Inferior parietal cortex (tissue), 1 donor: ENCODE measurements at regions not wholly inside any gene's neighbourhood (a gene's known extent, or its start where the extent isn't known, plus 50 kb on each side); places are given as distances from the start of the nearest gene placed in this dataset.
A peak's percentile ranks its signal among the peaks of the same experiment; 100 is the strongest.
"Not testable (repeated sequence)": the region's sequence is repeated elsewhere in the genome, so short reads cannot be mapped to it uniquely, and the experiment has no call there.

Experiments used
- DNase-seq: peaks from one replicate; pipeline ENCODE4 v3.0.0-alpha.2; 2016; ENCODE audit errors: extremely low spot score

DNA sequence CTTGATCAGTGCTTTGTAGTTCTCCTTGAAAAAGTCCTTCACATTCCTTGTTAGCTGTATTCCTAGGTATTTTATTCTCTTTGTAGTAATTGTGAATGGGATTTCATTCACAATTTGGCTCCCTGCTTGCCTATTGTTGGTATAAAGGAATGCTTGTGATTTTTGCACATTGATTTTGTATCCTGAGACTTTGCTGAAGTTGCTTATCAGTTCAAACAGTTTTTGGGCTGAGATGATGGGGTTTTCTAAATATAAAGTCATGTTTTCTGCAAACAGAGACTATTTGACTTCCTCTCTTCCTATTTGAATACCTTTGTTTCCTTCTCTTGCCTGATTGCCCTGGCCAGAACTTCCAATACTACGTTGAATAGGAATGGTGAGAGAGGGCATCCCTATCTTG is 462.5 kb upstream of the GCFC2 start:
- DNase-seq = not testable (repeated sequence)

DNA sequence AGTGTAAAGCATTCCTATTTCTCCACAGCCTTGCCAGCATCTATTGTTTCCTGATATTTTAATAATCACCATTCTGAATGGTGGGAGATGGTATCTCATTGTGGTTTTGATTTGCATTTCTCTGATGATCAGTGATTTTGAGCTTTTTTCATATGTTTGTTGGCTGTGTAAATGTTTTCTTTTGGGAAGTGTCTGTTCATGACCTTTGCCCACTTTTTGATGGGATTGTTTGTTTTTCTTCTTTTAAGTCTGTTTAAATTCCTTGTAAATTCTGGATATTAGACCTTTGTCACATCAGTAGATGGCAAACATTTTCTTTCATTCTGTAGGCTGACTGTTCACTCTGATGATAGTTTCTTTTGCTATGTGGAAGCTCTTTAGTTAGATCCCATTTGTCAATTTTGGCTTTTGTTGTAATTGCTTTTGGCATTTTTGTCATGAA is 461.5 kb upstream of the GCFC2 start:
- not testable (repeated sequence) for DNase-seq

DNA sequence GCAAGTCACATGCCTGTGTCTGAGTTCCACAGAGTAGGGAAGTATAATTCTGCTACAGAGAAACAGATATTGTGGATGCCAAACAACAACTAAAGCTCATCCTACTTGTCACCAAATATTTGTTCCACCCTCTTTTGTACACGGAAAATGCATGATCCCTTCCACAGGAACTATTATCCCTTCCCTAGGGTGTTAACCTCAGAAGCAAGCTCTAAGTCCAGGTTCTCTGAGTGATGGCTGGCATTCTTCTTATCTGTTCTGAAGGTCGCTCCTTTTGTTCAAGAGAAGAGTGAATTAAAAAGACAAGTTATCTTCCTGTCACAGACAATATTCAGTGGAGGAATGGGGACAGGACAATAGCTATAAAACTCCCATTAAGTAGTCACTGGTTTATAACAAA is 460.1 kb upstream of the GCFC2 start:
- no peak for DNase-seq

DNA sequence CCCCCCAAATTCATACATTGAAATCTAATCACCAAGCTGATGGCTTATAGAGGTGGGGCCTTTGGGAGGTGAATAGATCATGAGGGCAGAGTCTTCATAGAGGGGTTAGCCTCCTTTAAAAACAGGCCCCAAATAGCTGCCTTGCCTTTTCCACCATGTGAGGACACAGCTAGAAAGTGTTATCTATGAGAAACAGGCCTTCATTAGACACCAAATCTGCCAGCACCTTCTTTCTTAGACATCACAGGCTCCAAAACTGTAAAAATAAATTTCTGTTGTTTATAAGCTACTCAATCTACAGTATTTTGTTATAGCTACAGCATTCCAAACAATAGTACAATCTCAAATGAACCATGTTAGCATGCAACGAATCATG is 459.3 kb upstream of the GCFC2 start:
- no peak for DNase-seq

DNA sequence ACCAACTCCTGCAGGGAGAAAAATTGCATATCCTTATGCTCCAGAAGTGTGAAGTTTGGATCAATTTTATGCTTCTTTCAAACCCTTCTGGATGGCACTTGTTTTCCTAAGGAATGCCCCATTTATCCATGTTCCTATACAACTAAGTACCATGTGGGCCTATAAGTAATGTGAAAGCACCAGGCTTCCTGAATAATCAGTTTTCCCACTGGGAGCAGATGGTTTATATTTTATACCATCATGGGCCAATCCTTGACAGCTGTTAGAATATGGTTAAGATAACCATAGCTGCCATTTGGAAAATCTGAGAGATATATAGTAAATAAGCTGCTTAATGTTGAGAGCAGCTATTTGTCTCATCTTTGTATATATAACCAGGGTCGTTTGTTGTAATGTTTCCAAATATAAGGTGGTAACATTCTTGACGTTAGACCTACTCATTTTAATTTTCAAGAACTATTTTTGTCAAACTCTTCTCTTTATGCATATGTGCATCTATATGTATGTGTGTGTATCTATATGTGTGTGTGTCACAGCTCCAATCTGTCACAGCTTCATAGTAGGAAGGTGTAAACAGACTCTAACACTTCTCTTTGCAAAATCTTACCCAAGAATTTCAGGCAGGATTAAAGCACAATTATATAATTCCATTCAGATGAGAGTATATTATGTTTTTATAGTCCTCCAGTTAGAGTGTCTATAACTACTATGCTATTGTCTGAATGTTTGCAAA is 458.7 kb upstream of the GCFC2 start:
- peak; percentile 57 for DNase-seq

DNA sequence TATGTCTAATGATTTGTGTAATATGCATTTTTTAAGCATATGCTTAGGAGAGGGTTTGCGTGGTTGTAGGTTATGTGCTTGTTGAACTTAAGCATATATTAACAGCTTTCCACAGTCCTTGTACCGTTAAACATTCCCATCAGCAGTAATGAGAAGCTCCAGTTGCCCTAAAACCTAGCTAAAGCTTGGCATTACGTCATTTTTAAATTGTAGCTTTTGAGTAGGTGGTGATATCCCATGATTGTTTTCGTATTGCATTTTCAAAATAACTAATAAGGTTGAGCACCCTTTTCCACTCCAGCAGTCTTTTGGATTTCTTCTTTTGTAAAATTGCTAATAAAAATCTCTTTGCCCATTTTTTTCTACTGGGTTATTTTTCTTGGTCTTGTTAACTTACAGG is 453.1 kb upstream of the GCFC2 start:
- DNase-seq = no peak

DNA sequence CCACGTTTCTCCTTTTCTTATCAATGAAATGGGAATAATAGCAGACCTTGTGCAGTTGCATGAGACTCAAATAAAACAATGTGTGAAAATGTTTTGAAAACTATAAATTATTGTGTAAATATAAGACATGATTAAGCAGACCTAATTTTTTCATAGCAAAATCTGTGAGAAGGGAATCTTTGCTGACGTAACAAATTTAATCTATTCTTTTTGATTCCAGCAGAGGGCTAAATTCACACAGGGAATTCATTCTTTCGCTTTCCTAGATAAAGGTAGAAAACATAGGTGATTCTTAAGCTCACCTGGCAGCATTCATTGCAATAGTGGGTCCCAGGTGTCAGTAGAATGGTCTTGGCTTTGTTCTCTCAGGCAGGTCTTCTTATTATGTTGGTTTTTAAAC is 450.0 kb upstream of the GCFC2 start:
- DNase-seq = no peak

DNA sequence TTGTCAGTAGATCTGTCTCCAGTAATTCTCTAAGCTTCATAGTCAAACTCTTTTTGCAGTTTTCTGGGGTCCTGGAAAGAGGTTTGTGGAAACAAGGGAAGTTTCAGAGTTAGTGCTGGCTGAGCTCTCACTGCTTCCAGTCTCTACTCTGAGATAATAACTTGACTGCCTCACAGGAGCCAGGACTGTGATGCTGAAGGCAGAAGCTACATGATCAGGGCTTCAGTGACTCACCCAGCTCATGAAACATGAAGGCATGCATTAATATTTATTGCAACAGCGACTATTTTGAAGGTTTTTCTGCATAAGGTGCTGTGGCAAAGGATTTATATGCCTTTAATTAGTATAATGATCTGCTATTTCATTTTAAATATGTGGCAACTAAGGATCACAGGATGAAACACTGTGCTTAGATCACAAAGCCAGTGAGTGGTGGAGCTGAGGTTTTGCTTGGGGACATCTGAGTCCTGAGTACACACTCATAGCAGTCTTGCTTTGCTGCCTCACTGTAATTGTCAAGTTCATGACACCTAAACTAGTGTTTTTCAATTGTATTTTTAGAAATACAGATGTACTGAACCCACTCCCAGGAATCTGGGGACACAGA is 448.4 kb upstream of the GCFC2 start:
- no peak for DNase-seq

DNA sequence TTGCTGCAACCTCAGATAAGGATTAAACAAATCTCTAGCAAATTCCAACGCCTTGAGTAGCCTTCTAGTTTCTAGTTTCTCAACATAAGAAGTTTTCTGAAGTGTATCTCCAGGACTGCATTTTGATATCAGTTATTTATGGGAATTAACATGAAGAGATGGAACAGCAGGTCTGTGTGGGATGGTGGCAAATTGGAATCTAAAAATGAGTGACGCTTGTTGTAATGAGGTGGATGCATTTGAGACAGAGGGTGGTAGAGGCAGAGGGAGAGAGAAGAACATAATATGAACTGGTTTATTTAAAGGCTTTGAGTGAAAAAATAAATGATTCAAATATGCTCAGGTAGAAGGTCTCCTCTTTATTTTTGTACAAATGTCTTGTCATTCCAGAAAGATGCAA is 446.8 kb upstream of the GCFC2 start:
- DNase-seq = peak; percentile 54

DNA sequence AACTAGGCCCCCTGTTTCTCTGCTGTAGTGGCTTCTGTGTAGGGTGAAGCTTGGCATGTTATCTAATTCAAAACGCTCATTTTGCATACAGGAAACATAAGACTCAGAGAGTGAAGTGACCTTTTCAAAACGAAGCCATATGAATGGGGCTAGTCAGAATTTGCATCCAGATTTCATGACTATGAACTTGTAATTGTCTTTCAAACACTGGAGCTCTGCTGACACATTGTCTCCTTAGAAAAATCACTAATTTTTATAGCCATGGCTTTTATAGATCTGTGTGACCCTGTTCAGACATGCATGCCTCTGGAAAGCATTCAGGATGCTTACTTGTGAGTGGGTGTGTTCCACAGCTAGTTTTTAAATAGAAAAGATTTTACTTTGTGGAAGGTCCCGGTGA is 444.3 kb upstream of the GCFC2 start:
- no peak for DNase-seq

DNA sequence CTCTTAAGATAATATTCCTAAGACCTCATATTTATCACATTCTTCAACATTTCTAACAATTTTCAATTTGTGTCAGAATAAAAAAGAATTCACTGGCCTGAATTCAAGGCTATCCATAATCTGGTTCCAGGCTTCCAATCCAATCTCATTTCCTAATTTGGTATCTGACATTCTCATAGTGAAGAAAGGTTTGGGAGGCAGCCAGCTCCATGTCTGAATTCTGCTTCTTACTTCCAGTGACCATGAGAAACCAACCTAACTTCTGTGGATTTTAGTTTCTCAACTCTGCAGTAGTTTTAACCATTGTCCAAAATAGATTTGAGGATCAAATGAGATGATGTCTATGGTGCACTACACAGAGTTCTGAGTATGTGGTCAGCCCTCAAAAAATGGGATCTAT is 439.1 kb upstream of the GCFC2 start:
- no peak for DNase-seq

DNA sequence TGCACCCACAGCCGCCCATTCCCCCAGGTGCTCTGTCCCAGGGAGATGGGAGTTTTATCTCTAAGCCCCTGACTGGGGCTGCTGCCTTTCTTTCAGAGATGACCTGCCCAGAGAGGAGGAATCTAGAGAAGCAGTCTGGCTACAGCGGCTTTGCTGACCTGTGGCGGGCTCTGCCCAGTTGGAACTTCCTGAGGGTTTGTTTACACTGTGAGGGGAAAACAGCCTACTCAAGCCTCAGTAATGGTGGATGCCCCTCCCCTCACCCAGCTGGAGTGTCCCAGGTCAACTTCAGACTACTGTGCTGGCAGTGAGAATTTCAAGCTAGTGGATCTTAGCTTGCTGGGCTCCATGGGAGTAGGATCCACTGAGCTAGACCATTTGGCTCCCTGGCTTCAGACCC is 428.6 kb upstream of the GCFC2 start:
- not testable (repeated sequence) for DNase-seq

DNA sequence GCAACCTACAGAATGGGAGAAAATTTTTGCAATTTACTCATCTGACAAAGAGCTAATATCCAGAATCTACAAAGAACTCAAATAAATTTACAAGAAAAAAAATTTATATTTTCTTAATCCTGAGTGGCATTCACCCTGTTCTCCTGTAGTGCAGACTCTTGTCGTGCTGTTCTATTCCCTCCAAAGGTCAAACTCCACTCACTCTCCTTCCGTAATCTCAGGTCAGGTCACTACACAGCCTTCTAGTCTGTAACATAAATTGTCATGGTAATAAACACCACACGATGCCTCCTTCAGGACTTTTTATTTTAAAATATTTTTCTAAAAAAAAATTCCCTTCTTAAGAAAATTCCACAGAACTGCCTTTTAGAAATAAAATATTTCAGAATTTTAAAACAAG is 417.9 kb upstream of the GCFC2 start:
- DNase-seq = no peak

DNA sequence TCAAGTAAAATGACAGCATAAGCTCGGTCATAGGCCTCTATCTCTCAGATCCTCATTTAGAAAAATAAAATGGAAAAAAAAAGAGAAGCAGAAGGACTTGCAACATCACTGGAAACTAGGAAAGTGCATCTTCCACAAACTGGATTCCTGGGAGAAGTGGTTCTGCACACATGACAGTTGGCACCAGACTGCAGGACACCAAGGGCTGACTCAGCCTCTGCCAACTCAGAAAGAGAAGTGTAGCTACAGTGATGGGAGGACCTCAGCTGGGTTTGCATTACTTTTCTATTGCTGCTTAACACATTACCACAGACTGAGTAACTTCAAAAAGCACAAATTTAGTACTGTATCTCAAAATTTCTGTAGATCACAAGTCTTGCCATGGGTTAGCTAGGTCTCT is 409.5 kb upstream of the GCFC2 start:
- DNase-seq = peak; percentile 40

DNA sequence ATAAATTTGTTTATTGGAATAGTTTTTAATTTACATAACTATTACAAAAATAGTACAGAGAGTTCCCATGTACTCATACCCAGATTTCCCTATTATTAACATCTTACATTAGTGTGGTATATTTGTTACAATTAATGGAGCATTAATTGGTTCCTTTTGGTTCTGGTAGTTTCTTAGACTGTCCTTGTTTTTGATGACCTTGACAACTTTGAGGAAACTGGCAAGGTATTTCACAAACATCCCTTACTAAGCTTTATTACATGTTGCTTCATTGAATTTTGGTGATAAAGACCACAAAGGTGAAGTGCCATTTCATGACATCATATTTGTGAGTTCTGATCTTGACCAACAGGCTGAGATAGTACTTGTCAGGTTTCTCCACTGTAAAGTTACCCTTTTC is 379.0 kb upstream of the GCFC2 start:
- no peak for DNase-seq

DNA sequence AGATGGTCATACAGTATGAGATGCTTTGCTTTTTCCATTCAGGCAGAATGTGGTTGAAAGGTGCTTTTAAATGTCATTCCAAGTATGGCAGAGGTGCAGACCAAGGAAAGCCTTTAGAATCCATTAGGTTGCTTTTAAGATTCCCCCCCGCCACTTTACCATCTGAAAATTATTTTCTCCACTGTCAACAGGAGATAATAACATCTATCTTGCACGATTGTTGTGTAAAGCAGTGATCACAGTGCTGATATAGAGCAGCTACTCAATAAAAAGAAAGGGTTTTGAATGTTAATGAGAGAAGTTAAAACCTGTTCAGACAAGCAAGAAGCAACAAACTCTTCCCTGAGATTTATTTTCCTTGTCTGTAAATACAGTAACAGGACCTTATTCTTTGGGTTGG is 372.5 kb upstream of the GCFC2 start:
- DNase-seq = no peak

DNA sequence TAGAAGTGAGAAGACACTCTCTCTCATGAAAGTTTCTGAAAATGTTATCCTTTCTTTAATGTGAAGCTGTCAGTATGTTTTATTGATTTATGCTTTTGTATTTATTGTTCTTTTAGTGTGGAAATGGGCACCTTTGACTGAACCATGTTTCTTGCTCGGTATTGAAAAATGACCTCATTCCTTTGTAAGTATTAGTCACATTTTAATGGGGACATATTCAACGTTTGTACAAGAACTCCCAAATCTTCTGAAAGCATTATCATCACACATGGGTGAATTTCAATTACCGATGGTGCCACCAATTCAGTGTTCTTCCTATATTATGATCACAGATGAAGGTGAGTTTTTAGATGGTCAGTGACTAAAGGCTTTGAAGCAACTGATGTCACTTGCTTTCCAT is 371.8 kb upstream of the GCFC2 start:
- no peak for DNase-seq

DNA sequence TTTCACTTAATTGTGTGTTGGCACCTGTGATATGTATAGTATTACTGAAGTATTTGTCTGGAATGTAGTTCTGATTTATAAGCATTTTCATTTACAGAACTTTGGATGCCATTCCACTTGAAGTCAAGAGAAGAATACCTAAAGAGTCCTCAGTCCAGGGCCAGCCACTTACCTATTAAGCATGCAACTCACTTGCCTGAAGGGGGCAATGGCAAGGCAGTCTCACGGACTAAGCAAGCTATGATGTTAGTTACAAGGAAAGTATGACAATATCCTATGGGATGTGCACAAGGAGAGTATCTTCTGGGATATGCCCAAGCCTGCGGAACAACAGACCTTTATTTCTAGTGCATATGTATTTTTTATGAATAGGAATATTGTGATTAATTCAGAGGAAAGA is 369.4 kb upstream of the GCFC2 start:
- no peak for DNase-seq

DNA sequence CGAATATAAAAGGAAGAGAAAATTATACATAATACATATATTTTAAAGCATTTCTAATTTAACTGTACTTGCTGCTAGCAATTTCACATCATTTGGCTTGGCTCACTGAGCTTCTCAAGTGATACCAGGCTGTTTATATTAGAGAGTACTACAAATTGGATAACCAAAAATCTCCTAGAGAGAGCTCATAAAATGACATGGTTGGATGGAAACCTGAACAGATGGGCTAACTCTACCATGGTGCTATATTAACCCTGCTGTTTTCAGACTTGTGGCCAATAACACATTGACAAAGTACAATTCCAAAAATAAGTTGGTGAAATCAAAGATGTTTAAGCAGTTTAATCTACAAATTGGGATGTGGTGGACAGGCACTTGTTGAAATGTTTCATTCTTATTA is 364.4 kb upstream of the GCFC2 start:
- DNase-seq = no peak

DNA sequence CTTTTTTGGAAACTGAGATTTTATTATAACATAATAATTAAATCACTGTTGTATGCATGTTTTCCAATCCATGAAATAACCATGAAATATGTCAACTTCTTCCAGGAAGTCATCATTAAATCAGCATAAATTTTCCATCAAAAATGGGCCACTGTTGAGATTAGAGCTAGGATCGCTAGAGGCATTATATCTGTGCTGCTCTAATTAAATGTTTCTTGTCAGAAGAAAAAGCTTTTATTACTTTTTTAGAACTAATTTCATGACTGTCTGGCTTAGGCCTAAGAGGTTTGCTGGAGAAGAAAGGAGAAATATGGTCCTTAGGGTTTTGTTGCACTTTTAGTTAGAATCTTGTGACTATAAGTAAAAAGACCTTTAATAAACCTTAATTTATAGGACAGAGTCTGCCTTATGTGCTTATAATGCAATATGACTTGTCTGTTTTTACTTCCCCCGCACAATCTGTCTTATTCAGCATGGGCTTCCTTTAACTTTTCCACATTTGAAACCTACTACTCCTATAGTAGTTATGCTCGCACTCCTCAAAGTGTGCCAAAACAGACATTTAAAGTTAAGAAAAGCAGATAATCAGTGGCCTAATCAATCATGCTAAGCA is 363.4 kb upstream of the GCFC2 start:
- DNase-seq = peak; percentile 23

DNA sequence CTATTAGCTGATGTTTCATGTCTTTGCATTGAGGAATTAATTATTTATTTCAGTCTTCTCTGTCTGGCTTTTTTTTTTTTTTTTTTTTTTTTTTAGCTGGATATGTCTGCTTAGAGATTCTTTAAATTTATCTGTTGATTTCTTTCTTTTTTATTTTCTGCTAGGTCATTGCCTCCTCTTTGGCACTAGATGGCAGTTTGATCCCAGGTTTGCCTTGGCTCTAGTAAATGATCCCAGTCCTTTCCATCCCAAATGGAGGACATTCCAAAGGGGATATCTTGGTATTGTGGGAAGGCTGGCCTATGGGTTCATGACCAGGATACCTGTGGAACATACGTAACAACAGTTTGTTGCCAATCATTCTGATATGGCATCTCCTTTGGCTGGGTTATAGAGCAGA is 339.5 kb upstream of the GCFC2 start:
- DNase-seq = no peak

DNA sequence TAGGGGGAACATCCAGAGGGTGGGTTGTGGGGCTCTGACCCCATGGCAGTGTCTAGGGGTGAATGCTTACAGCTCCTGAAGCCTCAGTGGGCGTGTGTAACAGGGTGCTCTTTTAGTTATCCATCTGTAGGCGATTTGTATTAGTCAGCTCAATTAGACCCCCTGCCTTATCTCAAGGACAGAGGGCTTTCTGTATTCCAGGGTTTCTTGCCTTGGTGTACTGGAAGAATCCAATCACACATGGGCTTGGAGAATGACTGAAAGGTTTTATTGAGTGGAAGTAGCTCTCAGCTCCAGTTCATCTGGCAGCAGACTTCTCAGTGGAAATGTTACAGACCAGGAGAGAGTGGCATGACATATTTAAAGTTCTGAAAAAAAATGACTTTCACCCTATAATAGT is 334.0 kb upstream of the GCFC2 start:
- no peak for DNase-seq

DNA sequence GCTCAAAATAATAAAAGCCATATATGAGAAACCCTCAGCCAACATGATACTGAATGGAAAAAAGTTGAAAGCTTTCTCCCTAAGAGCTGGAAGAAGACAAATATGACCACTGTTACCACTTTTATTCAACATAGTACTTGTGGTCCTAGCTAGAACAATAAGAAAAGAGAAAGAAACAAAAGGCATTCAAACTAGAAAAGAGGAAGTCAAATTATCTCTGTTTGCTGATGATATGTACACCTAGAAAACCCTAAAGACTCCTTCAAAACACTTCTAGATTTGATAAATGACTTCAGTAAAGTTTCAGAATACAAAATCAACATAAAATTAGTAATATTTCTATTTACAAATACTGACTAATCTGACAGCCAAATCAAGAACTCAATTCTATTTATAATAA is 328.8 kb upstream of the GCFC2 start:
- DNase-seq = no peak
